ENCODE measurements at regions not wholly inside any gene's neighbourhood (a gene's known extent, or its start where the extent isn't known, plus 50 kb on each side); places are given as distances from the start of the nearest gene placed in this dataset.

DNA sequence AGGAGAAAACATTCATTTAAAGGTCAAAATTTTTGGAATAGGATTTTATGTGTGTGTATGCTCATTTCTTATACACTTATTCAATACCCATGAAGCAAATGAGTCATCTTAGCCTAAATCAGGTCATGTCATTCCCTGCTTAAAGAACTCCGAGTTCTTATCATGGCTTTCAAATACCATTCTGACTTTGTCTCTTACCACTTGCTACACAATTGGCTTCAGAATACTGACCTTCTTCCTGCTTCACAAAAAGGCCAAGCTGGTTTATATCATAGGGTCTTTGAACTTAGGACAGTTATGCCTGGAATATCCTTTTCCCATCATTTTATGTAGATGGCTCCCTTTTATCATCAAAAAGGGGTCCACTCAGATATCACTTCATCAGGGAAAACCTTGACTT, 652.2 kb upstream of the WWC1 start:
- H3K27me3 ChIP-seq (ENCODE audit: control insufficient read depth, insufficient read depth, low read length), result no peaks in the 10 kb centered on the region
- H3K27ac ChIP-seq (ENCODE audit: low read length), result no peak overlapping the region
- DNase-seq (no peak), ATAC-seq (no peak)
- Mint-ChIP-seq H3K9me3 (peaks cover 0 to 6% of the 10 kb centered on the region in 2 donors), H3K4me3 (no peak overlapping the region), H3K27me3 (ENCODE audit: low read depth in 2 of 2) (no peaks in the 10 kb centered on the region), H3K36me3 (no peaks in the 10 kb centered on the region), H3K27ac (no peak overlapping the region), H3K4me1 (no peaks in the 10 kb centered on the region)
- WGBS (ENCODE audit: insufficient coverage), result 71% methylated on average over 1 of the region's 1 CpG
- no peak overlapping the region for H3K4me3 ChIP-seq (ENCODE audit: low read length)
- intact Hi-C loops (cut with micrococcal nuclease), result no loop called here
- H3K36me3 ChIP-seq (ENCODE audit: control insufficient read depth, insufficient read depth, low read length), result no peaks in the 10 kb centered on the region
- H3K9me3 ChIP-seq (ENCODE audit: control insufficient read depth, insufficient read depth, low read length), result no peaks in the 10 kb centered on the region
- TF ChIP-seq, protein P1, sequence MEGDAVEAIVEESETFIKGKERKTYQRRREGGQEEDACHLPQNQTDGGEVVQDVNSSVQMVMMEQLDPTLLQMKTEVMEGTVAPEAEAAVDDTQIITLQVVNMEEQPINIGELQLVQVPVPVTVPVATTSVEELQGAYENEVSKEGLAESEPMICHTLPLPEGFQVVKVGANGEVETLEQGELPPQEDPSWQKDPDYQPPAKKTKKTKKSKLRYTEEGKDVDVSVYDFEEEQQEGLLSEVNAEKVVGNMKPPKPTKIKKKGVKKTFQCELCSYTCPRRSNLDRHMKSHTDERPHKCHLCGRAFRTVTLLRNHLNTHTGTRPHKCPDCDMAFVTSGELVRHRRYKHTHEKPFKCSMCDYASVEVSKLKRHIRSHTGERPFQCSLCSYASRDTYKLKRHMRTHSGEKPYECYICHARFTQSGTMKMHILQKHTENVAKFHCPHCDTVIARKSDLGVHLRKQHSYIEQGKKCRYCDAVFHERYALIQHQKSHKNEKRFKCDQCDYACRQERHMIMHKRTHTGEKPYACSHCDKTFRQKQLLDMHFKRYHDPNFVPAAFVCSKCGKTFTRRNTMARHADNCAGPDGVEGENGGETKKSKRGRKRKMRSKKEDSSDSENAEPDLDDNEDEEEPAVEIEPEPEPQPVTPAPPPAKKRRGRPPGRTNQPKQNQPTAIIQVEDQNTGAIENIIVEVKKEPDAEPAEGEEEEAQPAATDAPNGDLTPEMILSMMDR (IDR thresholded peaks at IDR 0.05), result no peak
- H3K4me1 ChIP-seq (ENCODE audit: control insufficient read depth, insufficient read depth, low read length), result no peaks in the 10 kb centered on the region

DNA sequence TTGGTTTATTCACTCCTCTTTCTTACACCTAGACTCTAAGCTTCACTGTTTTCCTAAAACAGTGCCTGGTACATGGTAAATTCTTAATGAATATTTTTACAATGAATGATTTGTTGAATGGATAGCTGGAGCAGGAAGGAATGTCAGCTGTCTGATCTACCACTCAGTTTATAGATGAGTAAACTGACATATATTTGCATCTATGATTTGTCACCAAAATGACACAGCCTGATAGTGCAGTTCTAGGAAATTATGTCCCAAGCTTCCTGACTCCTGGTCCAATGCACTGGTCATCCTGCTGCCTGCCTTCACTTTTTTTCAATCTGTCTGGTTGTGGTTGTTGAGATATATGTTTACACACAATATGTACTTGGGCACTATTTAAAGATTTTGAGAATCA, 651.7 kb upstream of the WWC1 start:
- intact Hi-C loops (cut with micrococcal nuclease), result no loop called here
- ATAC-seq (no peak), DNase-seq (no peak)
- no peaks in the 10 kb centered on the region for H3K36me3 ChIP-seq (ENCODE audit: control insufficient read depth, insufficient read depth, low read length)
- Mint-ChIP-seq H3K9me3 (peaks cover 0 to 6% of the 10 kb centered on the region in 2 donors), H3K27me3 (ENCODE audit: low read depth in 2 of 2) (no peaks in the 10 kb centered on the region), H3K27ac (no peak overlapping the region), H3K4me3 (no peak overlapping the region), H3K36me3 (no peaks in the 10 kb centered on the region), H3K4me1 (no peaks in the 10 kb centered on the region)
- TF ChIP-seq, protein P1 (IDR thresholded peaks at IDR 0.05), result no peak
- no peaks in the 10 kb centered on the region for H3K9me3 ChIP-seq (ENCODE audit: control insufficient read depth, insufficient read depth, low read length)
- H3K4me3 ChIP-seq (ENCODE audit: low read length), result no peak overlapping the region
- no peaks in the 10 kb centered on the region for H3K27me3 ChIP-seq (ENCODE audit: control insufficient read depth, insufficient read depth, low read length)
- H3K4me1 ChIP-seq (ENCODE audit: control insufficient read depth, insufficient read depth, low read length), result no peaks in the 10 kb centered on the region
- H3K27ac ChIP-seq (ENCODE audit: low read length), result no peak overlapping the region

DNA sequence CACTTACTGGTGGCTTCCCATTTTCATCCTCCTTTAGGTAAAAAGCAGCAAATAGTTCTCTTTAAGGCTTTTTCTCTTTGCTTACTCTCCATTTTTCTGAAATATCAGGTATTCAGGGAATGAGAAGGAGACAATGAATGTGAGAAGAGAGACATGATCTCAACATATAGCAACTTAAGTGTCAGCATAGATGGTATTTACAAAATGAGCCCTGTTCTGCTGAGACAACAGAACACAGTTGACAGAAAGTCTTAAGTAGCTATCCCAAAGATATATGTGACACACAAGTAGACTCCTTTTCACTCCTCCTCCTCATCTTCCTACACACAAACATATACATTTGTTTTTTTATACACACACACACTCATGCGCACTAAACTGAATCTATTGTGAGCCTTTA, 649.3 kb upstream of the WWC1 start:
- no CpG with 5 or more reads among the region's 1 CpG for WGBS (ENCODE audit: insufficient coverage)
- no peaks in the 10 kb centered on the region for H3K36me3 ChIP-seq (ENCODE audit: control insufficient read depth, insufficient read depth, low read length)
- H3K36me3 Mint-ChIP-seq, result no peaks in the 10 kb centered on the region
- DNase-seq (no peak), ATAC-seq (no peak)
- H3K27ac Mint-ChIP-seq, result no peak overlapping the region
- no peaks in the 10 kb centered on the region for H3K4me1 ChIP-seq (ENCODE audit: control insufficient read depth, insufficient read depth, low read length)
- no peaks in the 10 kb centered on the region for H3K4me1 Mint-ChIP-seq
- TF ChIP-seq, protein P1 (IDR thresholded peaks at IDR 0.05), result no peak
- no peak overlapping the region for H3K4me3 ChIP-seq (ENCODE audit: low read length)
- H3K9me3 Mint-ChIP-seq, result peaks cover 3 to 4% of the 10 kb centered on the region in 2 donors
- H3K27me3 Mint-ChIP-seq (ENCODE audit: low read depth in 2 of 2), result no peaks in the 10 kb centered on the region
- intact Hi-C loops (cut with micrococcal nuclease), result no loop called here
- H3K4me3 Mint-ChIP-seq, result no peak overlapping the region
- peaks cover 1% of the 10 kb centered on the region for H3K9me3 ChIP-seq (ENCODE audit: control insufficient read depth, insufficient read depth, low read length)
- no peak overlapping the region for H3K27ac ChIP-seq (ENCODE audit: low read length)
- no peaks in the 10 kb centered on the region for H3K27me3 ChIP-seq (ENCODE audit: control insufficient read depth, insufficient read depth, low read length)

DNA sequence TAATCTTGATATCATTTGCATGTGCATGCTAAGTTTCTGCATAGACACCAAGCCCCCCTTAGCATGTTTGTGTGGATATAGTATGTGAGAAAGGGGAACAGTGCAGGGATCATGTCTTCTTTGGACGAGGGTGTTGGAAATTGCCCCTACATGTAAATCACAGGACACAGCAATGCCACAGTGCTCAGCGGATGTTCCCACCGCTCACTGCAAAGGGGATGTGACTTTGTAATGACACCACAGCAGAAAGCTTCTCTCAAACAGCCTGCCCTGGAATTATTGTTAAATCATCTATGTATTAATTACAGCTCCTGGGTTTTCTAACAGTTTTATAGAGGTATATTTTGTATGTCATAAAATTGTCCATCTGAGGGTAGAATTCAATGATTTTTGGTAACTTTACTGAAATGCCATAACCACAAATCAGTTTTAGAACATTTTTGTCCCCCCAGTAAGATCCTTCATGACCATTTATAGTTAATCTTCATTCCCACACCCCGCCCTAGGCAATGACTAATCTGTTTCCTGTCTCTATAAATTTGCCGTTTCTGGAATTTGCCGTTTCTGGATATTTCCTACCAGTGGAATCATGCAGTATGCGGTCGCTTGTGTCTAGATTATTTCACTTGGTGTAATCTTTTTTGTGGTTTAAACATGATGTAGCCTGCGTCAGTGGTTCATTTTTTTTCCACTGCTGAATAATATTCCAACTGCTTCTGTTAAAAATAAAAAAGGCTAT, 648.5 kb upstream of the WWC1 start:
- Mint-ChIP-seq H3K4me1 (no peaks in the 10 kb centered on the region), H3K9me3 (peaks cover 2 to 3% of the 10 kb centered on the region in 2 donors), H3K4me3 (no peak overlapping the region), H3K27ac (no peak overlapping the region), H3K36me3 (no peaks in the 10 kb centered on the region), H3K27me3 (ENCODE audit: low read depth in 2 of 2) (no peaks in the 10 kb centered on the region)
- Histone ChIP-seq H3K36me3 (ENCODE audit: control insufficient read depth, insufficient read depth, low read length) (no peaks in the 10 kb centered on the region), H3K27me3 (ENCODE audit: control insufficient read depth, insufficient read depth, low read length) (no peaks in the 10 kb centered on the region), H3K27ac (ENCODE audit: low read length) (no peak overlapping the region), H3K4me1 (ENCODE audit: control insufficient read depth, insufficient read depth, low read length) (no peaks in the 10 kb centered on the region), H3K9me3 (ENCODE audit: control insufficient read depth, insufficient read depth, low read length) (peaks cover 4% of the 10 kb centered on the region), H3K4me3 (ENCODE audit: low read length) (no peak overlapping the region)
- intact Hi-C loops (cut with micrococcal nuclease), result no loop called here
- WGBS (ENCODE audit: insufficient coverage), result 74% methylated on average over 7 of the region's 9 CpGs
- ATAC-seq (no peak), DNase-seq (no peak)
- TF ChIP-seq, protein P1 (IDR thresholded peaks at IDR 0.05), result no peak

All from natural killer cell (primary cell).